ENCODE measurements at regions not wholly inside any gene's neighbourhood (a gene's known extent, or its start where the extent isn't known, plus 50 kb on each side); places are given as distances from the start of the nearest gene placed in this dataset.

GRCh38 chr3:83670416-83670815 is 1288.4 kb upstream of the CADM2 start:
- Histone ChIP-seq H4K20me1 (no peaks in the 10 kb centered on the region), H3K9ac (no peak overlapping the region), H3K4me2 (no peak overlapping the region), H3K4me3 (no peak overlapping the region), H3K27me3 (no peaks in the 10 kb centered on the region), H3K27ac (no peak overlapping the region), H3K4me1 (no peaks in the 10 kb centered on the region), H3K9me3 (replicated peaks in 1 of 11) (no peaks in the 10 kb centered on the region), H3K36me3 (no peaks in the 10 kb centered on the region)
- no peak for TF ChIP-seq Cebpa-rat (IDR thresholded peaks at IDR 0.05)

- H3K4me1 ChIP-seq = peaks cover 0 to 8% (median 0%) of the 10 kb centered on the region in 10 experiments; a peak in 4 of 20 replicates
- no peaks in the 10 kb centered on the region for H3K27me3 ChIP-seq
- no peaks in the 10 kb centered on the region for H4K20me1 ChIP-seq
- TF ChIP-seq Cebpa-rat (IDR thresholded peaks at IDR 0.05) = no peak
- no peaks in the 10 kb centered on the region for H3K36me3 ChIP-seq
- H3K4me2 ChIP-seq = no peak overlapping the region
- H3K9ac ChIP-seq = no peak overlapping the region
- no peak overlapping the region for H3K27ac ChIP-seq
- H3K9me3 ChIP-seq (replicated peaks in 1 of 11) = 0 out of 22 replicates have a peak, but pooled peaks cover 0 to 7% (median 0%) of the 10 kb centered on the region in 11 experiments
- H3K4me3 ChIP-seq = no peak overlapping the region
Measured at GRCh38 chr3:83683937-83684598, 1274.7 kb upstream of the CADM2 start.

DNA sequence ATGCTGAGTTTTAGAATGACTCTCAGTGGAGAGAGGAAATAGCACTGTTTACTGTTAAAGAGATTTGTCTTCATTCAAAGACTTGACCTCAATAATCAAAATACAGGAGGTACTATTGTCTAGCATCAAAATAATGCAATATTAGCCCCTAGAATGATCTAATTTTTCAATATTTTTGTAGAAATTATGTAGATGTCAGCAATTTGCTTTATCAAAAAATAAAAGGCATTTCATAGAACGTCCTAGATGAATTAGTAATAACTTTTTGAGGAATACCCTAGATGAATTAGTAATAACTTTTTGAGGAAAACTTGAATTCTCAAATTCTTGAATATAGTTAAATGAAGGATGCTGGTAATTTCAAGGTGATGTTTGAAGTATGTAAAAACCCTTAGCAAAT is 1252.1 kb upstream of the CADM2 start:
- Histone ChIP-seq H3K4me2 (no peak overlapping the region), H3K36me3 (no peaks in the 10 kb centered on the region), H3K4me3 (no peak overlapping the region), H4K20me1 (no peaks in the 10 kb centered on the region), H3K9me3 (replicated peaks in 1 of 11) (no peaks in the 10 kb centered on the region), H3K27ac (no peak overlapping the region), H3K27me3 (no peaks in the 10 kb centered on the region), H3K9ac (no peak overlapping the region), H3K4me1 (no peaks in the 10 kb centered on the region)
- TF ChIP-seq Cebpa-rat (IDR thresholded peaks at IDR 0.05) = no peak

DNA sequence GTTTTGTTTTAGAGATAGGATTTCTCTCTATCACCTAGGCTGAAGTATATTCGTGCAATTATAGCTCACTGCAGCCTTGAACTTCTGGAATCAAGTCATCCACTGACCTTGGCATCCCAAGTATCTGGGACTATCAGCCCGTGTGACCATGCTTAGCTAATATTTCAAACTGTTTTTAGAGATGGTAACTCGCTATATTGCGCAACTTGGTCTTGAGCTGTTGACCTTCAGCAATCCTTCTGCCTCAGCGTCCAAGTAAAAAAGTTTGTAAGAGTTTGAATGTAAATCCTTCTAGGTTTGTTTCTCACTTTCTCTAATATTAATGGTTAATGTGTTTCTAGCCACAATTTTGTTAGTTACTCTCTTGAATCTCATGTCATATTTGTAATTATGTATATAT is 1243.5 kb upstream of the CADM2 start:
- Histone ChIP-seq H3K9me3 (replicated peaks in 1 of 11) (no peaks in the 10 kb centered on the region), H3K36me3 (no peaks in the 10 kb centered on the region), H3K9ac (no peak overlapping the region), H4K20me1 (no peaks in the 10 kb centered on the region), H3K27ac (no peak overlapping the region), H3K4me2 (no peak overlapping the region), H3K4me3 (no peak overlapping the region), H3K27me3 (no peaks in the 10 kb centered on the region), H3K4me1 (no peaks in the 10 kb centered on the region)
- TF ChIP-seq Cebpa-rat (IDR thresholded peaks at IDR 0.05) = peak in 8 of 11 experiments; percentile 45 to 90 (median 81); a peak in 14 of 22 replicates

DNA sequence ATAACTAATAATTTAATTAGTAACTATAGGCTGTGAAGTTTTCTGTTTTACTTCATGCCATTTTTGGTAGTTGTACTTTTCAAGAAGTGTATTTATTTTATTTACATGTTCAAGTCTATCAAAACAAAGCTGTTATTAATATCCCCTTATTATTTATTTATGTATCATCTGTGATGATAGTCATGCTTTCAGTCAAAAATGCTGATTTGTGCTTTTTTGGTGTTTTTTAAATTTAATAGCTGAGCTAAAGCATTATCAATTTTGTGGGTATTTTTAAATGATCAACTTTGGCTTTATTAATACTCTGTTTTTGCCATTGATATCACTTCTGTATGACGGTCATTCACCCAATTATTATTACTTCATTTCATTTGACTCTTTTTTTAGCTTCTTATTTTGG is 1229.2 kb upstream of the CADM2 start:
- no peak overlapping the region for H3K9ac ChIP-seq
- H3K9me3 ChIP-seq (replicated peaks in 1 of 11) = peaks cover 20 to 34% (median 24%) of the 10 kb centered on the region in 11 experiments
- no peak for TF ChIP-seq Cebpa-rat (IDR thresholded peaks at IDR 0.05)
- no peak overlapping the region for H3K27ac ChIP-seq
- no peaks in the 10 kb centered on the region for H4K20me1 ChIP-seq
- peaks cover 0 to 7% (median 0%) of the 10 kb centered on the region in 10 experiments; a peak in 1 of 20 replicates for H3K4me1 ChIP-seq
- H3K4me3 ChIP-seq = no peak overlapping the region
- no peaks in the 10 kb centered on the region for H3K36me3 ChIP-seq
- no peaks in the 10 kb centered on the region for H3K27me3 ChIP-seq
- H3K4me2 ChIP-seq = no peak overlapping the region

- no peak overlapping the region for H3K4me3 ChIP-seq
- H3K9ac ChIP-seq = no peak overlapping the region
- peaks cover 0 to 18% (median 11%) of the 10 kb centered on the region in 10 experiments; a peak in 14 of 20 replicates for H3K4me1 ChIP-seq
- no peak overlapping the region for H3K4me2 ChIP-seq
- H3K27me3 ChIP-seq = no peaks in the 10 kb centered on the region
- H3K27ac ChIP-seq = no peak overlapping the region
- H4K20me1 ChIP-seq = no peaks in the 10 kb centered on the region
- no peaks in the 10 kb centered on the region for H3K36me3 ChIP-seq
- TF ChIP-seq Cebpa-rat (IDR thresholded peaks at IDR 0.05) = no peak
- H3K9me3 ChIP-seq (replicated peaks in 1 of 11) = 0 out of 22 replicates have a peak, but pooled peaks cover 0 to 6% (median 0%) of the 10 kb centered on the region in 11 experiments
Measured at GRCh38 chr3:83734656-83735055, 1224.1 kb upstream of the CADM2 start.

DNA sequence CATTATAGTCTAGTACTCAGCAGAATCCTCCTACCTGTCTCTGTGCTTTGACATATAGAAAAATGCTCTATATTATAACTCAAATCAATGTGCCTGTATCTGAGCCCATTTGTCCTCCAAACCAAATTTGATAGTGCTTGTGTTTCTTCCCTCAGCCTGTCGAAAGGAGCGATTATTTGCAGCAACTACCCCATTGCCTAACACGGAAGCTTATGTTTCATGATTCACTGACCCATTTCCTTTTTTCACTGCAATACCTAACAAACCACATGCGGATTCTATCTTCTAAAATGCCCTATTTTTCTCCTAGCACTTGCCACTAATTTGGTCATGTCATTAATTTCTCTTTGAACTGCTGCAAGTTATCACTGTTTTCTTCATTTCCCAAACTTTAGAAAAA is 1220.6 kb upstream of the CADM2 start:
- no peak overlapping the region for H3K9ac ChIP-seq
- TF ChIP-seq Cebpa-rat (IDR thresholded peaks at IDR 0.05) = peak in 9 of 11 experiments; percentile 33 to 87 (median 75); a peak in 17 of 22 replicates
- H3K27me3 ChIP-seq = no peaks in the 10 kb centered on the region
- peaks cover 0 to 18% (median 11%) of the 10 kb centered on the region in 10 experiments; a peak in 14 of 20 replicates for H3K4me1 ChIP-seq
- H3K9me3 ChIP-seq (replicated peaks in 1 of 11) = 0 out of 22 replicates have a peak, but pooled peaks cover 0 to 6% (median 0%) of the 10 kb centered on the region in 11 experiments
- no peak overlapping the region for H3K4me3 ChIP-seq
- no peaks in the 10 kb centered on the region for H3K36me3 ChIP-seq
- H3K4me2 ChIP-seq = peak overlapping the region in 10 of 11 experiments; percentile 6 to 57 (median 44); a peak in 14 of 22 replicates
- H3K27ac ChIP-seq = peak overlapping the region; percentile 12 to 77 (median 56); a peak in 19 of 22 replicates
- H4K20me1 ChIP-seq = no peaks in the 10 kb centered on the region

DNA sequence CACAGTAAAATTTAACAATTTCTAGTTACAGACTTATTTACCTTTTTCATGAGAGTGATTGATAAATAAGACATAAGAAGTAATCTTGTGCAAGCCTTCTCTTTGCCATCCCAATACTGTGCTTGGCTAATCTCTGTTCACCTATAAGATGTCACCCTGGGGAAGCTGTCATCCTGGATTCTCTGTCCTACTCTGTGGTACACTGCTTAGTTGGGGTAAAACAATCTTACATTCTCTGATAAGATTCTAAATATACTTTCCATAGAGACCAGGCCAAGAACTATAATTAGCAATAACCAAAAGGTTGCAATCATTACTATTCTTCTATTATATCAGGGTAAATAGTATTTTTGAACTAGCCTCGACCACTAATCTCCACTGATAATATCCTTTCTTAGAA is 1218.3 kb upstream of the CADM2 start:
- peaks cover 0 to 18% (median 11%) of the 10 kb centered on the region in 10 experiments; a peak in 14 of 20 replicates for H3K4me1 ChIP-seq
- no peaks in the 10 kb centered on the region for H4K20me1 ChIP-seq
- no peak overlapping the region for H3K9ac ChIP-seq
- no peak for TF ChIP-seq Cebpa-rat (IDR thresholded peaks at IDR 0.05)
- H3K36me3 ChIP-seq = no peaks in the 10 kb centered on the region
- H3K4me2 ChIP-seq = no peak overlapping the region
- H3K27ac ChIP-seq = peak overlapping the region in 1 of 11 experiments; percentile 13; a peak in 2 of 22 replicates
- H3K9me3 ChIP-seq (replicated peaks in 1 of 11) = peaks cover 0 to 6% (median 4%) of the 10 kb centered on the region in 11 experiments; a peak in 7 of 22 replicates
- H3K4me3 ChIP-seq = no peak overlapping the region
- no peaks in the 10 kb centered on the region for H3K27me3 ChIP-seq

- Histone ChIP-seq H4K20me1 (no peaks in the 10 kb centered on the region), H3K4me3 (no peak overlapping the region), H3K27me3 (no peaks in the 10 kb centered on the region), H3K9me3 (replicated peaks in 1 of 11) (peaks cover 0 to 10% (median 0%) of the 10 kb centered on the region in 11 experiments; a peak in 5 of 22 replicates), H3K27ac (no peak overlapping the region), H3K4me2 (no peak overlapping the region), H3K36me3 (no peaks in the 10 kb centered on the region), H3K9ac (no peak overlapping the region), H3K4me1 (no peaks in the 10 kb centered on the region)
- TF ChIP-seq Cebpa-rat (IDR thresholded peaks at IDR 0.05) = no peak
Measured at GRCh38 chr3:83765956-83766355, 1192.8 kb upstream of the CADM2 start.

Data from BLaER1 treated with 17β-estradiol and CSF1 and Interleukin-3, amounts not matched to agents 10 nM and 100 nM (cell line).